PC-9 (cell line): ENCODE measurements at regions not wholly inside any gene's neighbourhood (a gene's known extent, or its start where the extent isn't known, plus 50 kb on each side); places are given as distances from the start of the nearest gene placed in this dataset.
"Not testable (repeated sequence)": the region's sequence is repeated elsewhere in the genome, so short reads cannot be mapped to it uniquely, and the experiment has no call there.

Experiments
- EZH2 ChIP-seq: fragments of 200-600 bp; sonication (generic); IDR thresholded peaks from 2 replicates; pipeline ENCODE4 v1.8.0; 2017; ENCODE audit warnings: antibody characterized with exemption, low read depth
- TF ChIP-seq, protein P1 (sequence below): fragments of 200-600 bp; sonication (generic); conservative IDR thresholded peaks from 2 replicates; pipeline ENCODE4 v1.6.1; 2017; ENCODE audit warnings: mixed run types, antibody characterized with exemption, mild to moderate bottlenecking, moderate library complexity

DNA sequence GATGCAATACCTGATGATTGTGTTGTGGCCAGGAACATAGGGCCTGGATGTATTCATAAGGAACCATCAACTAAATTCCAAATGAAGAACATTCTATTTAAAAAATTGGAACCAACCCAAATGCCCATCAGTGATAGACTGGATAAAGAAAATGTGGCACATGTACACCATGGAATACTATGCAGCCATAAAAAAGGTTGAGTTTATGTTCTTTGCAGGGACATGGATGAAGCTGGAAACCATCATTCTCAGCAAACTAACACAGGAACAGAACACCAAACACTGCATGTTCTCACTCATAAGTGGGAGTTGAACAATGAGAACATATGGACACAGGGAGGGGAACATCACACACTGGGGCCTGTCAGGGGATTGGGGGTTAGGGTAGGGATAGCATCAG is 150.6 kb downstream of the DUSP10 start:
- TF ChIP-seq, protein P1, sequence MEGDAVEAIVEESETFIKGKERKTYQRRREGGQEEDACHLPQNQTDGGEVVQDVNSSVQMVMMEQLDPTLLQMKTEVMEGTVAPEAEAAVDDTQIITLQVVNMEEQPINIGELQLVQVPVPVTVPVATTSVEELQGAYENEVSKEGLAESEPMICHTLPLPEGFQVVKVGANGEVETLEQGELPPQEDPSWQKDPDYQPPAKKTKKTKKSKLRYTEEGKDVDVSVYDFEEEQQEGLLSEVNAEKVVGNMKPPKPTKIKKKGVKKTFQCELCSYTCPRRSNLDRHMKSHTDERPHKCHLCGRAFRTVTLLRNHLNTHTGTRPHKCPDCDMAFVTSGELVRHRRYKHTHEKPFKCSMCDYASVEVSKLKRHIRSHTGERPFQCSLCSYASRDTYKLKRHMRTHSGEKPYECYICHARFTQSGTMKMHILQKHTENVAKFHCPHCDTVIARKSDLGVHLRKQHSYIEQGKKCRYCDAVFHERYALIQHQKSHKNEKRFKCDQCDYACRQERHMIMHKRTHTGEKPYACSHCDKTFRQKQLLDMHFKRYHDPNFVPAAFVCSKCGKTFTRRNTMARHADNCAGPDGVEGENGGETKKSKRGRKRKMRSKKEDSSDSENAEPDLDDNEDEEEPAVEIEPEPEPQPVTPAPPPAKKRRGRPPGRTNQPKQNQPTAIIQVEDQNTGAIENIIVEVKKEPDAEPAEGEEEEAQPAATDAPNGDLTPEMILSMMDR = not testable (repeated sequence)
- TF ChIP-seq EZH2 = not testable (repeated sequence)
